H9 (cell line): ENCODE measurements at regions not wholly inside any gene's neighbourhood (a gene's known extent, or its start where the extent isn't known, plus 50 kb on each side); places are given as distances from the start of the nearest gene placed in this dataset.

Experiments
- DNase-seq: peaks from one replicate; pipeline ENCODE4 v3.0.0-alpha.2; 2017
- H2AFZ ChIP-seq: one replicate; pipeline ENCODE4 v1.6.1; 2013; ENCODE audit warnings: mild to moderate bottlenecking, low read length, control low read depth, moderate library complexity
- H2AK5ac ChIP-seq: 2 replicates; pipeline ENCODE4 v1.6.1; 2013; ENCODE audit warnings: low read length, control low read depth, mixed read lengths; ENCODE audit not compliant: insufficient read length
- H2BK120ac ChIP-seq: one replicate; pipeline ENCODE4 v1.6.1; 2013; ENCODE audit warnings: low read depth, mild to moderate bottlenecking, low read length, control low read depth, inconsistent platforms; ENCODE audit not compliant: poor library complexity, severe bottlenecking
- H2BK12ac ChIP-seq: 2 replicates; pipeline ENCODE4 v1.6.1; 2013; ENCODE audit warnings: low read length, control low read depth, mixed read lengths, low read depth; ENCODE audit not compliant: insufficient read length
- H2BK15ac ChIP-seq: 2 replicates; pipeline ENCODE4 v1.6.1; 2013; ENCODE audit warnings: low read depth, low read length, control low read depth
- H2BK20ac ChIP-seq: one replicate; pipeline ENCODE4 v1.6.1; 2013; ENCODE audit warnings: low read depth, mild to moderate bottlenecking, low read length, control low read depth, inconsistent platforms; ENCODE audit not compliant: poor library complexity, severe bottlenecking
- H2BK5ac ChIP-seq: 2 replicates; pipeline ENCODE4 v1.6.1; 2013; ENCODE audit warnings: low read length, control low read depth, mixed read lengths; ENCODE audit not compliant: insufficient read length
- H3K14ac ChIP-seq: 2 replicates; pipeline ENCODE4 v1.6.1; 2013; ENCODE audit warnings: low read length, control low read depth; ENCODE audit not compliant: insufficient read depth
- H3K18ac ChIP-seq: 2 replicates; pipeline ENCODE4 v1.6.1; 2013; ENCODE audit warnings: low read depth, mild to moderate bottlenecking, mixed read lengths, low read length, control low read depth; ENCODE audit not compliant: insufficient read length
- H3K23ac ChIP-seq: 2 replicates; pipeline ENCODE4 v1.6.1; 2013; ENCODE audit warnings: low read length, control low read depth, mixed read lengths, low read depth; ENCODE audit not compliant: insufficient read length
- H3K23me2 ChIP-seq: 2 replicates; pipeline ENCODE4 v1.6.1; 2013; ENCODE audit warnings: low read depth, mild to moderate bottlenecking, mixed read lengths, low read length, control low read depth; ENCODE audit not compliant: insufficient read length, poor library complexity, severe bottlenecking
- H3K27ac ChIP-seq: 2 replicates; pipeline ENCODE4 v1.5.1; 2013; ENCODE audit warnings: low read length, control low read depth, mixed read lengths, low read depth; ENCODE audit not compliant: insufficient read length
- H3K27me3 ChIP-seq: 2 replicates; pipeline ENCODE4 v1.6.1; 2013; ENCODE audit warnings: low read length, control low read depth, inconsistent platforms; ENCODE audit not compliant: insufficient read depth
- H3K4ac ChIP-seq: 2 replicates; pipeline ENCODE4 v1.6.1; 2013; ENCODE audit warnings: low read depth, mild to moderate bottlenecking, control low read depth, inconsistent platforms, low read length, moderate library complexity
- H3K4me1 ChIP-seq: 2 replicates; pipeline ENCODE4 v1.6.1; 2013; ENCODE audit warnings: low read length, control low read depth, inconsistent platforms; ENCODE audit not compliant: insufficient read depth
- H3K4me2 ChIP-seq: 2 replicates; pipeline ENCODE4 v1.6.1; 2013; ENCODE audit warnings: low read length, control low read depth, mixed read lengths; ENCODE audit not compliant: insufficient read length, insufficient read depth
- H3K56ac ChIP-seq: 2 replicates; pipeline ENCODE4 v1.6.1; 2013; ENCODE audit warnings: low read depth, mild to moderate bottlenecking, mixed read lengths, low read length, control low read depth; ENCODE audit not compliant: insufficient read length
- H3K79me1 ChIP-seq: 2 replicates; pipeline ENCODE4 v1.6.1; 2013; ENCODE audit warnings: low read depth, mild to moderate bottlenecking, moderate library complexity, low read length, control low read depth, inconsistent platforms; ENCODE audit not compliant: insufficient read depth, poor library complexity, severe bottlenecking
- H3K79me2 ChIP-seq: 2 replicates; pipeline ENCODE4 v1.6.1; 2013; ENCODE audit warnings: low read length, control low read depth, inconsistent platforms; ENCODE audit not compliant: insufficient read depth
- H3K9ac ChIP-seq: 2 replicates; pipeline ENCODE4 v1.6.1; 2013; ENCODE audit warnings: low read length, control low read depth, mixed read lengths; ENCODE audit not compliant: insufficient read length; ENCODE audit errors: extremely low read depth
- H3K9me3 ChIP-seq: one replicate; pipeline ENCODE4 v1.6.1; 2013; ENCODE audit warnings: low read depth, low read length, inconsistent platforms; ENCODE audit not compliant: control insufficient read depth
- H3T11ph ChIP-seq: one replicate; pipeline ENCODE4 v1.6.1; 2013; ENCODE audit warnings: mild to moderate bottlenecking, low read length, control low read depth, inconsistent platforms
- H4K20me1 ChIP-seq: one replicate; pipeline ENCODE4 v1.6.1; 2013; ENCODE audit not compliant: control insufficient read depth, insufficient read length, insufficient read depth
- H4K5ac ChIP-seq: 2 replicates; pipeline ENCODE4 v1.6.1; 2013; ENCODE audit warnings: low read depth, mild to moderate bottlenecking, mixed read lengths, low read length, control low read depth; ENCODE audit not compliant: insufficient read length
- H4K8ac ChIP-seq: replicated peaks from 2 replicates; pipeline ENCODE4 v1.6.1; 2013; ENCODE audit warnings: low read length, control low read depth, mixed read lengths, low read depth; ENCODE audit not compliant: insufficient read length
- H4K91ac ChIP-seq: 2 replicates; pipeline ENCODE4 v1.6.1; 2013; ENCODE audit warnings: low read depth, mild to moderate bottlenecking, moderate library complexity, mixed read lengths, low read length, control low read depth; ENCODE audit not compliant: insufficient read length
- H3K27ac Mint-ChIP-seq, 3 experiments: 2 replicates in 2 of 3; 3 replicates in 1 of 3; pipeline ENCODE4 v1.8.0; 2020 to 2021; ENCODE audit warnings: mixed read lengths in 3 of 3, mild to moderate bottlenecking in 1 of 3, moderate library complexity in 1 of 3
- H3K27me3 Mint-ChIP-seq: 2 replicates; pipeline ENCODE4 v1.8.0; 2021; ENCODE audit warnings: low read depth, mild to moderate bottlenecking, moderate library complexity, mixed read lengths
- H3K36me3 Mint-ChIP-seq, 3 experiments: 2 replicates in 2 of 3; 3 replicates in 1 of 3; pipeline ENCODE4 v1.8.0; 2020 to 2021; ENCODE audit warnings: low read depth in 3 of 3, mixed read lengths in 3 of 3; ENCODE audit not compliant: insufficient read depth in 1 of 3
- H3K4me1 Mint-ChIP-seq, 2 experiments: 2 replicates each; pipeline ENCODE4 v1.8.0; 2020; ENCODE audit warnings: mixed read lengths in 2 of 2
- H3K4me3 Mint-ChIP-seq, 2 experiments: 2 replicates in 1 of 2; 3 replicates in 1 of 2; pipeline ENCODE4 v1.8.0; 2020 to 2021; ENCODE audit warnings: mild to moderate bottlenecking in 2 of 2, mixed read lengths in 2 of 2, moderate library complexity in 1 of 2
- H3K9me3 Mint-ChIP-seq, 2 experiments: 2 replicates in 1 of 2; 3 replicates in 1 of 2; pipeline ENCODE4 v1.8.0; 2020; ENCODE audit warnings: mild to moderate bottlenecking in 2 of 2, mixed read lengths in 2 of 2, moderate library complexity in 1 of 2
- WGBS: extraction: QIAGEN DNeasy Blood & Tissue Kit; methylation state at CpG from one replicate; pipeline ENCODE4 v1.1.7; 2013; ENCODE audit warnings: missing lambda C conversion rate, low lambda C conversion rate, mixed read lengths; ENCODE audit not compliant: insufficient read length; ENCODE audit errors: extremely low coverage; 5-methylcytosine and 5-hydroxymethylcytosine counted together
- TF ChIP-seq, protein P1 (sequence below): fragments of 200-600 bp; sonication (generic); conservative IDR thresholded peaks from 3 replicates; pipeline ENCODE4 v1.8.0; 2021; ENCODE audit warnings: antibody characterized with exemption, mild to moderate bottlenecking

DNA sequence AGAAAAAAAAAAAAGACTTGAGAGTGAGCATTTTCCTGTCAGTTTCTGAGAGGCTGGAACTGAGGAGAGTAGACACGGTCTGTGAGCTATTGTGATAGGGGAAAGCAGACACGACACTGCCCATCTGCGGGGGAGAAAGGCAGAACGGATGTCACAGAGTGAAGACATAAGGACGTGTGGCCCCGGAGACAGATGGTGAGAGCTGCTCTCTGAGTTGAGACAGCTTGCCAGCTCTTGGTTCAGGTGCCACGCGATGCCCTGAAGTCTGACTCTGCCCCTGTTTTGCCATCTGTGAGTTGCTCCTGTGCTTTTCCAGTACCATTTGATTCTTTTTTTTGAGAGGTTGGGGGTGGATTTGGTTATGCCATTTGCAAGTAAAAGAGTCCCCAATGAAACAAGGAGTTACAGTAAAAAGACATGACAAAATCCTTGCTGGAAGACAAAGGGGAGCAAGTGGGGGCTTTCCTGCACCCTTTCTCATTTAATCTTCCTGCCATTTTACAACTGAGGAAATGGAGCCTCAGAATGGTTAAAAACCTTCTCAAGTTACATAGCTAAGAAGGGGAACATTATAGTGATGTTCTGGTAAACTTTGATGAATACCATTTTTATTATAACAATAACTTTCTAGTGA, 128.9 kb upstream of the DNAH14 start:
- H3K14ac ChIP-seq: 0 out of 2 replicates have a peak overlapping the region, but pooled peaks have one; percentile 4
- no peak overlapping the region for H2BK20ac ChIP-seq
- H2AFZ ChIP-seq: no peak overlapping the region
- no peak overlapping the region for H3K56ac ChIP-seq
- H3K18ac ChIP-seq: no peak overlapping the region
- H2BK120ac ChIP-seq: no peak overlapping the region
- no peaks in the 10 kb centered on the region for H3K9me3 ChIP-seq
- H3K4ac ChIP-seq: no peak overlapping the region
- H4K91ac ChIP-seq: no peak overlapping the region
- no peak overlapping the region for H4K5ac ChIP-seq
- TF ChIP-seq, protein P1, sequence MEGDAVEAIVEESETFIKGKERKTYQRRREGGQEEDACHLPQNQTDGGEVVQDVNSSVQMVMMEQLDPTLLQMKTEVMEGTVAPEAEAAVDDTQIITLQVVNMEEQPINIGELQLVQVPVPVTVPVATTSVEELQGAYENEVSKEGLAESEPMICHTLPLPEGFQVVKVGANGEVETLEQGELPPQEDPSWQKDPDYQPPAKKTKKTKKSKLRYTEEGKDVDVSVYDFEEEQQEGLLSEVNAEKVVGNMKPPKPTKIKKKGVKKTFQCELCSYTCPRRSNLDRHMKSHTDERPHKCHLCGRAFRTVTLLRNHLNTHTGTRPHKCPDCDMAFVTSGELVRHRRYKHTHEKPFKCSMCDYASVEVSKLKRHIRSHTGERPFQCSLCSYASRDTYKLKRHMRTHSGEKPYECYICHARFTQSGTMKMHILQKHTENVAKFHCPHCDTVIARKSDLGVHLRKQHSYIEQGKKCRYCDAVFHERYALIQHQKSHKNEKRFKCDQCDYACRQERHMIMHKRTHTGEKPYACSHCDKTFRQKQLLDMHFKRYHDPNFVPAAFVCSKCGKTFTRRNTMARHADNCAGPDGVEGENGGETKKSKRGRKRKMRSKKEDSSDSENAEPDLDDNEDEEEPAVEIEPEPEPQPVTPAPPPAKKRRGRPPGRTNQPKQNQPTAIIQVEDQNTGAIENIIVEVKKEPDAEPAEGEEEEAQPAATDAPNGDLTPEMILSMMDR: no peak
- H2BK15ac ChIP-seq: no peak overlapping the region
- no CpG with 5 or more reads among the region's 8 CpGs for WGBS
- H3K23ac ChIP-seq: no peak overlapping the region
- H2AK5ac ChIP-seq: no peak overlapping the region
- H3K4me2 ChIP-seq: peak overlapping the region; percentile 27
- peaks cover 2% of the 10 kb centered on the region; the same call in 1 of the 2 replicates for H3K27me3 Mint-ChIP-seq
- no peaks in the 10 kb centered on the region for H3K27me3 ChIP-seq
- peak overlapping the region; percentile 14 to 56; a peak in 4 of 5 replicates for H3K4me3 Mint-ChIP-seq
- no peaks in the 10 kb centered on the region for H3K79me1 ChIP-seq
- no peaks in the 10 kb centered on the region for H4K20me1 ChIP-seq
- H3K9me3 Mint-ChIP-seq: no peaks in the 10 kb centered on the region; a peak in 2 of 5 replicates
- H3T11ph ChIP-seq: no peak overlapping the region
- no peak overlapping the region for H4K8ac ChIP-seq
- peak; percentile 46 for DNase-seq
- peaks cover 30 to 38% of the 10 kb centered on the region in 2 experiments for H3K4me1 Mint-ChIP-seq
- H3K4me1 ChIP-seq: peaks cover 10% of the 10 kb centered on the region; the same call in 1 of the 2 replicates
- no peaks in the 10 kb centered on the region for H3K23me2 ChIP-seq
- H2BK12ac ChIP-seq: no peak overlapping the region
- H3K36me3 Mint-ChIP-seq: peaks cover 0 to 5% (median 0%) of the 10 kb centered on the region in 3 experiments; a peak in 3 of 7 replicates
- H3K9ac ChIP-seq: no peak overlapping the region
- H3K27ac Mint-ChIP-seq: peak overlapping the region; percentile 34 to 92 (median 42); a peak in 4 of 7 replicates
- no peak overlapping the region for H3K27ac ChIP-seq
- H3K79me2 ChIP-seq: no peaks in the 10 kb centered on the region
- H2BK5ac ChIP-seq: no peak overlapping the region
